ENCODE measurements at regions not wholly inside any gene's neighbourhood (a gene's known extent, or its start where the extent isn't known, plus 50 kb on each side); places are given as distances from the start of the nearest gene placed in this dataset.

DNA sequence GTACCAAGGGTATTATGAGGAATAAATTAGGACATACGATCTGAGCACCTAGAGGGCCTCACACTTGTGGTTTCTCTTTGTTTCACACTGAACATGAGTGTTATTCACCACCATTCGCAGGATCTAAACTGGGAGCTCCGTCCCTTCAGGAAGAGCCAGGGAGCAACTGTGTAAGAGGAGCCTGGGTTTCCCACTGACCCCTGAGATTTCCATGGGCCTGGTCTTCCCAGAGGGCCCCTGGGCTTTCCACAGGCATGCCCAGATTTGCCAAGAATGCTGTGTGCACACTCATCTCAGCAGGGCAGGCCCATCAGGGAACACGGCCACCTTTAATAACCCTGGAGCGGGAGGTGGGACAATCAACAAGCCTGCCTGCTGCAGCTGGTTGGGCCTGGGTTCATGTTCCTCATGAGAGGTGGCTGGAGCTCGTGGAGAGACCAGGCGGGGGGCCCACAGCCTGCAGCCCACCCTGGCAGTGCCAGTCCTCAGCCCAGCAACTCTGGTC is 416.8 kb upstream of the MYT1L start:
- TF ChIP-seq GATAD2B (IDR thresholded peaks at IDR 0.05; ENCODE audit: borderline replicate concordance) (no peak), MAFK (IDR thresholded peaks at IDR 0.05; ENCODE audit: low read length) (no peak), JUN (IDR thresholded peaks at IDR 0.05; ENCODE audit: borderline replicate concordance, low read depth, low read length) (no peak), JUN (CRISPR knock-in tag; IDR thresholded peaks at IDR 0.05; ENCODE audit: borderline replicate concordance) (no peak), DIDO1 (tag; IDR thresholded peaks at IDR 0.05; ENCODE audit: low read depth) (no peak), GATAD2A (IDR thresholded peaks at IDR 0.05) (no peak), ZSCAN32 (CRISPR knock-in tag; IDR thresholded peaks at IDR 0.05) (no peak), CREB1 (IDR thresholded peaks at IDR 0.05) (no peak), CREB1 (CRISPR knock-in tag; IDR thresholded peaks at IDR 0.05) (no peak), CHCHD3 (CRISPR knock-in tag; IDR thresholded peaks at IDR 0.05) (no peak), DACH1 (IDR thresholded peaks at IDR 0.05; ENCODE audit: partially characterized antibody) (no peak), SIN3B (IDR thresholded peaks at IDR 0.05; ENCODE audit: low read depth) (no peak), ZNF3 (CRISPR knock-in tag; IDR thresholded peaks at IDR 0.05) (no peak), POLR3G (IDR thresholded peaks at IDR 0.05; ENCODE audit: extremely low read depth, insufficient read length, insufficient replicate concordance) (no peak), ZKSCAN1 (IDR thresholded peaks at IDR 0.05; ENCODE audit: low read depth, low read length) (no peak)

Measured in K562 (cell line).